Lower lobe of right lung (tissue), 2 donors: ENCODE measurements at regions not wholly inside any gene's neighbourhood (a gene's known extent, or its start where the extent isn't known, plus 50 kb on each side); places are given as distances from the start of the nearest gene placed in this dataset.

Source experiments
- ATAC-seq, 2 donors: fragments of 200-7000 bp; cut with Tn5 transposase; one replicate each; pipeline ENCODE4 v1.9.1; 2020 to 2022; ENCODE audit warnings: mild to moderate bottlenecking in 2 of 2, moderate library complexity in 2 of 2
- DNase-seq: peaks from one replicate; pipeline ENCODE4 v3.0.0-alpha.2; 2020
- H3K27ac ChIP-seq: fragments of 200-600 bp; one replicate; pipeline ENCODE4 v1.8.0; 2022
- H3K27me3 ChIP-seq: fragments of 200-600 bp; one replicate; pipeline ENCODE4 v1.8.0; 2022; ENCODE audit warnings: low read depth
- H3K36me3 ChIP-seq: fragments of 200-600 bp; one replicate; pipeline ENCODE4 v1.8.0; 2022; ENCODE audit warnings: mild to moderate bottlenecking
- H3K4me1 ChIP-seq: fragments of 200-600 bp; one replicate; pipeline ENCODE4 v1.8.0; 2022
- H3K4me3 ChIP-seq: fragments of 200-600 bp; one replicate; pipeline ENCODE4 v1.8.0; 2022; ENCODE audit warnings: mild to moderate bottlenecking
- H3K9me3 ChIP-seq: fragments of 200-600 bp; one replicate; pipeline ENCODE4 v1.8.0; 2022
- CTCF ChIP-seq: fragments of 200-600 bp; IDR thresholded peaks from one replicate; pipeline ENCODE4 v1.8.0; 2022; ENCODE audit warnings: antibody characterized with exemption, mild to moderate bottlenecking
- intact Hi-C: fragments of 100-400 bp; cut with DNase I; formaldehyde crosslinking; loops from one replicate; pipeline ENCODE4 v1.11.0; 2022
- donor health status: DM: no; HTN: yes; CAD: no; lungs with severe emphysema.

- Histone ChIP-seq H3K9me3 (no peaks in the 10 kb centered on the region), H3K27ac (no peak overlapping the region), H3K27me3 (no peaks in the 10 kb centered on the region), H3K36me3 (no peaks in the 10 kb centered on the region), H3K4me3 (no peak overlapping the region), H3K4me1 (no peaks in the 10 kb centered on the region)
- ATAC-seq: no peak
- TF ChIP-seq CTCF: no peak
- no peak for DNase-seq
- intact Hi-C loops: no loop called here
These were observed 393.9 kb downstream of the TUSC1 start for GRCh38 chr9:25284365-25284764.

- H3K27ac ChIP-seq: no peak overlapping the region
- TF ChIP-seq CTCF: no peak
- no peak overlapping the region for H3K4me3 ChIP-seq
- no peaks in the 10 kb centered on the region for H3K27me3 ChIP-seq
- H3K36me3 ChIP-seq: no peaks in the 10 kb centered on the region
- intact Hi-C loops: no loop called here
- DNase-seq: no peak
- ATAC-seq: no peak
- H3K4me1 ChIP-seq: no peaks in the 10 kb centered on the region
- H3K9me3 ChIP-seq: no peaks in the 10 kb centered on the region
These were observed 395.3 kb downstream of the TUSC1 start for GRCh38 chr9:25282946-25283345.

- intact Hi-C loops: no loop called here
- ATAC-seq: no peak
- Histone ChIP-seq H3K27me3 (no peaks in the 10 kb centered on the region), H3K9me3 (no peaks in the 10 kb centered on the region), H3K4me1 (no peaks in the 10 kb centered on the region), H3K4me3 (no peak overlapping the region), H3K36me3 (no peaks in the 10 kb centered on the region), H3K27ac (no peak overlapping the region)
- no peak for DNase-seq
- no peak for TF ChIP-seq CTCF
These were observed 416.8 kb downstream of the TUSC1 start for GRCh38 chr9:25261445-25261844.

- intact Hi-C loops: no loop called here
- ATAC-seq (no peak), DNase-seq (no peak)
- Histone ChIP-seq H3K36me3 (no peaks in the 10 kb centered on the region), H3K9me3 (no peaks in the 10 kb centered on the region), H3K27me3 (no peaks in the 10 kb centered on the region), H3K4me3 (no peak overlapping the region), H3K27ac (no peak overlapping the region), H3K4me1 (no peaks in the 10 kb centered on the region)
- TF ChIP-seq CTCF: no peak
These were observed 418.2 kb downstream of the TUSC1 start for GRCh38 chr9:25260046-25260445.

- Histone ChIP-seq H3K27me3 (no peaks in the 10 kb centered on the region), H3K27ac (no peak overlapping the region), H3K36me3 (no peaks in the 10 kb centered on the region), H3K4me1 (no peaks in the 10 kb centered on the region), H3K9me3 (no peaks in the 10 kb centered on the region), H3K4me3 (no peak overlapping the region)
- no peak for TF ChIP-seq CTCF
- intact Hi-C loops: no loop called here
- DNase-seq (no peak), ATAC-seq (peak; percentile 28 to 56)
These were observed 423.0 kb downstream of the TUSC1 start for GRCh38 chr9:25255216-25255615.

GRCh38 chr9:25254051-25254450, 424.2 kb downstream of the TUSC1 start:
- Histone ChIP-seq H3K4me1 (no peaks in the 10 kb centered on the region), H3K4me3 (no peak overlapping the region), H3K36me3 (no peaks in the 10 kb centered on the region), H3K27ac (no peak overlapping the region), H3K27me3 (no peaks in the 10 kb centered on the region), H3K9me3 (no peaks in the 10 kb centered on the region)
- intact Hi-C loops: no loop called here
- DNase-seq: no peak
- no peak for TF ChIP-seq CTCF
- ATAC-seq: no peak
